CD14-positive monocyte (primary cell): ENCODE measurements at regions not wholly inside any gene's neighbourhood (a gene's known extent, or its start where the extent isn't known, plus 50 kb on each side); places are given as distances from the start of the nearest gene placed in this dataset.

Source experiments
- DNase-seq, 3 donors: peaks; one replicate each; pipeline ENCODE4 v3.0.0-alpha.2; 2011 to 2022
- H2AFZ ChIP-seq: 2 replicates; pipeline ENCODE4 v1.6.0; 2012; ENCODE audit warnings: mild to moderate bottlenecking, low read depth, low read length, inconsistent platforms; ENCODE audit not compliant: insufficient read depth, poor library complexity, severe bottlenecking
- H3K27ac ChIP-seq, 2 donors: 1 replicate in 1 of 2; 2 replicates in 1 of 2; pipeline ENCODE4 v1.5.1; 2012 to 2013; ENCODE audit warnings: low read length in 2 of 2, control low read depth in 1 of 2, inconsistent platforms in 1 of 2, low read depth in 1 of 2, mild to moderate bottlenecking in 1 of 2
- H3K27me3 ChIP-seq, 2 donors: one replicate each; pipeline versions ENCODE4 v1.6.0 to v1.6.1; 2011 to 2013; ENCODE audit warnings: low read length in 2 of 2; ENCODE audit not compliant: control insufficient read depth in 2 of 2, insufficient read depth in 2 of 2
- H3K36me3 ChIP-seq, 2 donors: replicated peaks in 1 of 2; 1 replicate in 1 of 2; 2 replicates in 1 of 2; pipeline versions ENCODE4 v1.5.1 to v1.6.1; 2012 to 2013; ENCODE audit warnings: low read length in 2 of 2, control low read depth in 1 of 2, inconsistent platforms in 1 of 2, mild to moderate bottlenecking in 1 of 2; ENCODE audit not compliant: insufficient read depth in 2 of 2, control insufficient read depth in 1 of 2
- H3K4me1 ChIP-seq, 2 donors: 1 replicate in 1 of 2; 2 replicates in 1 of 2; pipeline versions ENCODE4 v1.5.1 to v1.6.1; 2012 to 2013; ENCODE audit warnings: low read length in 2 of 2, control low read depth in 1 of 2, inconsistent platforms in 1 of 2, mild to moderate bottlenecking in 1 of 2, moderate library complexity in 1 of 2; ENCODE audit not compliant: insufficient read depth in 2 of 2, control insufficient read depth in 1 of 2
- H3K4me2 ChIP-seq: replicated peaks from 2 replicates; pipeline ENCODE3; 2012; ENCODE audit warnings: low read length, moderate library complexity, mild to moderate bottlenecking; ENCODE audit not compliant: poor library complexity, severe bottlenecking; ENCODE audit errors: extremely low read depth
- H3K4me3 ChIP-seq, 3 experiments: fragments of 200-600 bp in 1 of 3; sonication (generic) in 1 of 3; replicated peaks in 1 of 3; 1 replicate in 2 of 3; 2 replicates in 1 of 3; pipeline ENCODE4 v1.5.1; 2011 to 2013; ENCODE audit warnings: low read length in 3 of 3, mild to moderate bottlenecking in 3 of 3, control low read depth in 2 of 3, low read depth in 2 of 3, inconsistent platforms in 1 of 3, moderate library complexity in 1 of 3
- H3K79me2 ChIP-seq: 2 replicates; pipeline ENCODE4 v1.6.0; 2012; ENCODE audit warnings: mild to moderate bottlenecking, control low read depth, inconsistent platforms, low read length, moderate library complexity; ENCODE audit not compliant: insufficient read depth
- H3K9ac ChIP-seq: 2 replicates; pipeline ENCODE4 v1.6.0; 2017; ENCODE audit warnings: low read length, mild to moderate bottlenecking; ENCODE audit not compliant: insufficient read depth, poor library complexity, severe bottlenecking
- H3K9me3 ChIP-seq, 2 donors: replicated peaks in 1 of 2; 1 replicate in 1 of 2; 2 replicates in 1 of 2; pipeline versions ENCODE4 v1.5.1 to v1.6.1; 2012 to 2013; ENCODE audit warnings: low read length in 2 of 2, control low read depth in 1 of 2; ENCODE audit not compliant: control insufficient read depth in 1 of 2, insufficient read depth in 1 of 2
- H4K20me1 ChIP-seq: 2 replicates; pipeline ENCODE4 v1.6.0; 2012; ENCODE audit warnings: mild to moderate bottlenecking, low read length, control low read depth, moderate library complexity; ENCODE audit not compliant: insufficient read depth
- H3K27ac Mint-ChIP-seq, 7 donors: one replicate each; pipeline ENCODE4 v1.8.0; 2020; ENCODE audit warnings: mild to moderate bottlenecking in 7 of 7, mixed read lengths in 7 of 7, moderate library complexity in 6 of 7, inconsistent platforms in 2 of 7
- H3K27me3 Mint-ChIP-seq, 3 donors: one replicate each; pipeline ENCODE4 v1.8.0; 2021 to 2022; ENCODE audit warnings: low read depth in 3 of 3, mild to moderate bottlenecking in 3 of 3, mixed read lengths in 3 of 3, moderate library complexity in 3 of 3, inconsistent platforms in 1 of 3
- H3K36me3 Mint-ChIP-seq, 2 donors: one replicate each; pipeline ENCODE4 v1.8.0; 2020; ENCODE audit warnings: mixed read lengths in 2 of 2, inconsistent platforms in 1 of 2, mild to moderate bottlenecking in 1 of 2
- H3K4me1 Mint-ChIP-seq: one replicate; pipeline ENCODE4 v1.8.0; 2020; ENCODE audit warnings: mild to moderate bottlenecking, mixed read lengths
- H3K4me3 Mint-ChIP-seq, 2 donors: one replicate each; pipeline ENCODE4 v1.8.0; 2020; ENCODE audit warnings: mild to moderate bottlenecking in 2 of 2, mixed read lengths in 2 of 2, moderate library complexity in 1 of 2
- H3K9me3 Mint-ChIP-seq, 7 donors: one replicate each; pipeline ENCODE4 v1.8.0; 2020 to 2022; ENCODE audit warnings: mixed read lengths in 7 of 7, mild to moderate bottlenecking in 6 of 7, moderate library complexity in 6 of 7, inconsistent platforms in 2 of 7
- WGBS: methylation state at CpG from one replicate; pipeline ENCODE4 v1.1.5; 2013; ENCODE audit warnings: missing lambda C conversion rate; ENCODE audit not compliant: insufficient coverage; 5-methylcytosine and 5-hydroxymethylcytosine counted together
- intact Hi-C, 2 donors: fragments of 100-400 bp; cut with micrococcal nuclease; formaldehyde crosslinking; loops; one replicate each; pipeline versions ENCODE4 v1.15.0 to v1.15.1; 2023
- TF ChIP-seq, protein P1 (sequence below): fragments of 200-600 bp; IDR thresholded peaks from one replicate; pipeline ENCODE4 v1.8.0; 2022; ENCODE audit warnings: antibody characterized with exemption, mild to moderate bottlenecking

DNA sequence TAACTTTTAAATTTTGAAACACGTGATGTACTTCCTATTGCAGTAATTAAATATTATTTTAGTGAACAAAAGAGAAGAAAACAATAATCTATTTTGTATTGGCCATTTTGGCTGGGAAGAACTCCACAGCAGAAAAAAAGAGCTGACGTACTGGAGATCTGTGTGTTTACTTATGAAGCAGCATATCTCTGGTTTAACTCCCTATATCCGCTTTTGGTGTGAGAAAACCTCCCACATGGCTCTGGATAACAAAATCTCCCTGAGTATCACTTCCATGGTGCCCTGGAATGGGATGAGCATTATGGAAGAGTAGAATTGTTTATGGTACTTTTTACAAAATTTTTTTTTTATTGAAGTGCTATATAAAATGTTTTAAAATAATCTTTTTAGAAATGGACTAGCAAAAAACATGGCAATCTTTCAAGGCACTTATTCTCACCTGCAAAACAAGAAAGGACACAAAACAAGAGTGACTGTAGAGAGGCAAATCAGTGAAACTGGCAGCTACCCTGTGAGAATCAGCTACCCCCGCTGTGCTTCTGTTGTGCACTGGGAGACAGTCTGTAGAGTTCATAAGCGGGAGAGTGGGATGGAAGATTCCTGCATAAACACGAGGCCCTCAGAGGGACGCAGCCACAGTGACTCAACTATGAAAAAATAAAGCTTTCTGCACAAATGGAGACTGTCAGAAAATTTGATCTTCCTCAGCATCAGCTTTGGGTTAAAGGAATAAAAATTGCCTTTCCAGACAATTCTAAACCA, 762.2 kb upstream of the HS6ST1 start:
- no peaks in the 10 kb centered on the region for H3K27me3 ChIP-seq
- H4K20me1 ChIP-seq = no peaks in the 10 kb centered on the region
- H3K79me2 ChIP-seq = no peaks in the 10 kb centered on the region
- 100% methylated on average over 2 of the region's 7 CpGs for WGBS
- H3K27me3 Mint-ChIP-seq = peaks cover 1 to 4% (median 2%) of the 10 kb centered on the region in 3 donors
- peaks cover 0 to 4% (median 0%) of the 10 kb centered on the region in 7 donors for H3K9me3 Mint-ChIP-seq
- H3K4me3 Mint-ChIP-seq = no peak overlapping the region
- H3K4me2 ChIP-seq = no peak overlapping the region
- H3K36me3 Mint-ChIP-seq = no peaks in the 10 kb centered on the region
- no peaks in the 10 kb centered on the region for H3K4me1 Mint-ChIP-seq
- H2AFZ ChIP-seq = no peak overlapping the region
- intact Hi-C loops = no loop called here
- no peak overlapping the region for H3K4me3 ChIP-seq
- no peak overlapping the region for H3K9ac ChIP-seq
- TF ChIP-seq, protein P1, sequence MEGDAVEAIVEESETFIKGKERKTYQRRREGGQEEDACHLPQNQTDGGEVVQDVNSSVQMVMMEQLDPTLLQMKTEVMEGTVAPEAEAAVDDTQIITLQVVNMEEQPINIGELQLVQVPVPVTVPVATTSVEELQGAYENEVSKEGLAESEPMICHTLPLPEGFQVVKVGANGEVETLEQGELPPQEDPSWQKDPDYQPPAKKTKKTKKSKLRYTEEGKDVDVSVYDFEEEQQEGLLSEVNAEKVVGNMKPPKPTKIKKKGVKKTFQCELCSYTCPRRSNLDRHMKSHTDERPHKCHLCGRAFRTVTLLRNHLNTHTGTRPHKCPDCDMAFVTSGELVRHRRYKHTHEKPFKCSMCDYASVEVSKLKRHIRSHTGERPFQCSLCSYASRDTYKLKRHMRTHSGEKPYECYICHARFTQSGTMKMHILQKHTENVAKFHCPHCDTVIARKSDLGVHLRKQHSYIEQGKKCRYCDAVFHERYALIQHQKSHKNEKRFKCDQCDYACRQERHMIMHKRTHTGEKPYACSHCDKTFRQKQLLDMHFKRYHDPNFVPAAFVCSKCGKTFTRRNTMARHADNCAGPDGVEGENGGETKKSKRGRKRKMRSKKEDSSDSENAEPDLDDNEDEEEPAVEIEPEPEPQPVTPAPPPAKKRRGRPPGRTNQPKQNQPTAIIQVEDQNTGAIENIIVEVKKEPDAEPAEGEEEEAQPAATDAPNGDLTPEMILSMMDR = no peak
- no peaks in the 10 kb centered on the region for H3K4me1 ChIP-seq
- no peak for DNase-seq
- H3K27ac Mint-ChIP-seq = peak overlapping the region in 1 of 7 donors; percentile 57
- no peaks in the 10 kb centered on the region for H3K36me3 ChIP-seq
- H3K27ac ChIP-seq = no peak overlapping the region
- H3K9me3 ChIP-seq = no peaks in the 10 kb centered on the region

DNA sequence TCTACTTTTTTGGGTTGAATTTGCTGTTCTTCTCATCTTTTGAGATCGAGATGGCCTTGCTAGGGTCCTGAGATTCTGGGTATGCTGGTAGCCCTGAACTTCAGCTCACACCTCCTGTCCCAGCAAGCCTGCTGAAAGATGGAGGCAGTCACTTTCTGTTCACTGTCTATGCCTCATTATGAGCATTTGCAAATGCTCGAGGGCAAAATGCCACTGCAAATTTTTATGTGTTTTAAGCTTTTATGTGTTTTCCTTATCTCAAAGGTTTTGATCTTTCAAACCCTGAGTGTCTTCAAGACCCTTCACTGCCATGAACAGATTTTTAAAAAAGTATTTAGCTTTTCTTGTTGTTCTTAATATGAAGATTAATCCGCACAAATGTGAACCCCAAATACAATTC, 766.7 kb upstream of the HS6ST1 start:
- Mint-ChIP-seq H3K4me1 (no peaks in the 10 kb centered on the region), H3K36me3 (no peaks in the 10 kb centered on the region), H3K27me3 (peaks cover 0 to 6% (median 0%) of the 10 kb centered on the region in 3 donors), H3K9me3 (peaks cover 0 to 4% (median 0%) of the 10 kb centered on the region in 7 donors), H3K4me3 (no peak overlapping the region), H3K27ac (no peak overlapping the region)
- H3K4me1 ChIP-seq = no peaks in the 10 kb centered on the region
- H3K9ac ChIP-seq = no peak overlapping the region
- H3K27ac ChIP-seq = no peak overlapping the region
- no peaks in the 10 kb centered on the region for H3K9me3 ChIP-seq
- H2AFZ ChIP-seq = no peak overlapping the region
- no CpG with 5 or more reads among the region's 3 CpGs for WGBS
- DNase-seq = no peak
- H4K20me1 ChIP-seq = no peaks in the 10 kb centered on the region
- intact Hi-C loops = no loop called here
- no peaks in the 10 kb centered on the region for H3K79me2 ChIP-seq
- TF ChIP-seq, protein P1 = no peak
- no peaks in the 10 kb centered on the region for H3K36me3 ChIP-seq
- H3K4me3 ChIP-seq = no peak overlapping the region
- no peak overlapping the region for H3K4me2 ChIP-seq
- H3K27me3 ChIP-seq = no peaks in the 10 kb centered on the region
